ENCODE measurements at regions not wholly inside any gene's neighbourhood (a gene's known extent, or its start where the extent isn't known, plus 50 kb on each side); places are given as distances from the start of the nearest gene placed in this dataset.

DNA sequence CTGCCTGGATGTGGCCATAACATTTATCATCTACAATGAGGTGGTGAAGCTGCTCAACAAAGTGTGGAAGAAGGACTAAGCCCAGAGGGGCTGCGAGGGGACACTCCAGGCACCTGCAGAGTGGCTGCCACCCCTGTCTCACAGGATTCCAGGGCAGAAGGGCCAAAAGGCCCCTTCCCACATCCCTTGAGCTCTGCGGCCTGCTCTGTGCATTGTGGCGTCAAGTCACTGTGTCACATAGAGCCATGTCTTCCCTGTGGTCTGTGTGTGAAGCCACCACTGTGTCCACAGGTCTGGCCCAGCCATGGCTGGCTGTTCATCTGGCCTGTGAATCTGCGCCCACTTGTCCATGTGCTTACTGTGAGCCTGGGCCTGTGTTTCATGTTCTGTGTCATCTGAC is 1714.6 kb downstream of the TP53TG3F start:
- Mint-ChIP-seq H3K4me1 (ENCODE audit: low read depth) (no peaks in the 10 kb centered on the region), H3K9me3 (ENCODE audit: low read depth) (peaks cover 37% of the 10 kb centered on the region), H3K4me3 (ENCODE audit: unreplicated experiment) (no peak overlapping the region), H3K27ac (ENCODE audit: unreplicated experiment) (no peak overlapping the region), H3K27me3 (ENCODE audit: low read depth) (no peaks in the 10 kb centered on the region), H3K36me3 (ENCODE audit: low read depth) (no peaks in the 10 kb centered on the region)
- TF ChIP-seq, protein P1, sequence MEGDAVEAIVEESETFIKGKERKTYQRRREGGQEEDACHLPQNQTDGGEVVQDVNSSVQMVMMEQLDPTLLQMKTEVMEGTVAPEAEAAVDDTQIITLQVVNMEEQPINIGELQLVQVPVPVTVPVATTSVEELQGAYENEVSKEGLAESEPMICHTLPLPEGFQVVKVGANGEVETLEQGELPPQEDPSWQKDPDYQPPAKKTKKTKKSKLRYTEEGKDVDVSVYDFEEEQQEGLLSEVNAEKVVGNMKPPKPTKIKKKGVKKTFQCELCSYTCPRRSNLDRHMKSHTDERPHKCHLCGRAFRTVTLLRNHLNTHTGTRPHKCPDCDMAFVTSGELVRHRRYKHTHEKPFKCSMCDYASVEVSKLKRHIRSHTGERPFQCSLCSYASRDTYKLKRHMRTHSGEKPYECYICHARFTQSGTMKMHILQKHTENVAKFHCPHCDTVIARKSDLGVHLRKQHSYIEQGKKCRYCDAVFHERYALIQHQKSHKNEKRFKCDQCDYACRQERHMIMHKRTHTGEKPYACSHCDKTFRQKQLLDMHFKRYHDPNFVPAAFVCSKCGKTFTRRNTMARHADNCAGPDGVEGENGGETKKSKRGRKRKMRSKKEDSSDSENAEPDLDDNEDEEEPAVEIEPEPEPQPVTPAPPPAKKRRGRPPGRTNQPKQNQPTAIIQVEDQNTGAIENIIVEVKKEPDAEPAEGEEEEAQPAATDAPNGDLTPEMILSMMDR (IDR thresholded peaks at IDR 0.05) = no peak
- DNase-seq (ENCODE audit: low spot score) = no peak

DNA sequence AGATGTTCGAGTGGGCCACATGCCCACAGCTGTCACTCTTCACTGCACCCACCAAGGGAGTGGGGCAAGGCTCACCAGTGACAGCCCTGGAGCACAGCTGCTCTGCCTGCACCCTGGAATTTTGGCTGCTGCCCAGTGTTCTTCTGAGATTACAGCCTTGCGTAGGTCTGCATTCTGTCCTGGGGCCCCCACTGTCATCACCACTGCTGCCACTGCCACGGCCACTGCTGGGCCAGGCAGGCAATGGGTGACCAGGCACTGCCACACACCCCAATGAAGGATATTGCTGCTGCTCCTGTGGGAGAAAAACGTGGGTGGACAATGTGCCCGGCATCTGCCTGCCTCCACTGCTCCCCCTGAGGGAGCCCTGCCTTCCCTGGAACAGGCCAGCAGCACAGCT is 1717.0 kb downstream of the TP53TG3F start:
- DNase-seq (ENCODE audit: low spot score) = no peak
- Mint-ChIP-seq H3K4me1 (ENCODE audit: low read depth) (no peaks in the 10 kb centered on the region), H3K27me3 (ENCODE audit: low read depth) (no peaks in the 10 kb centered on the region), H3K4me3 (ENCODE audit: unreplicated experiment) (no peak overlapping the region), H3K27ac (ENCODE audit: unreplicated experiment) (no peak overlapping the region), H3K36me3 (ENCODE audit: low read depth) (no peaks in the 10 kb centered on the region), H3K9me3 (ENCODE audit: low read depth) (peaks cover 40% of the 10 kb centered on the region)
- TF ChIP-seq, protein P1 (IDR thresholded peaks at IDR 0.05) = no peak

DNA sequence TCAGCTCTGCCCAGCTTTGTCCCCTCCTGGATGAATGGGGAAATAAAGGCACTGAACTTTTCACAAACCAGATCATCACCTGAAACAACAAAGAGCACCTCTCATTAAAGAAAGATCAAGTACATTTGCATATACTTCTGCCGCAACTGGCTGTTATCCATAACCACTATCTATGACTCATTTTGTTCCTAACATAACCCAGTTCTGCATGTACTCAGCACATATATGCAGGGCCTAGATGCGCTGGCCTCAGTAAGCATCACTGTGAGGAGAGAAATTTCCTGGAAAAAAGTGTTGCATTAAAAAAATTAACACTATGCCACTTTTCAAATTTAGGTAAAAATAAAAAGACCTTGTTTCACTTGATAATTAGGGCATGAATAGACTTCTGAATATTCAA is 1718.4 kb downstream of the TP53TG3F start:
- TF ChIP-seq, protein P1 (IDR thresholded peaks at IDR 0.05) = no peak
- peaks cover 34% of the 10 kb centered on the region for H3K9me3 Mint-ChIP-seq (ENCODE audit: low read depth)
- no peaks in the 10 kb centered on the region for H3K4me1 Mint-ChIP-seq (ENCODE audit: low read depth)
- no peaks in the 10 kb centered on the region for H3K36me3 Mint-ChIP-seq (ENCODE audit: low read depth)
- no peak for DNase-seq (ENCODE audit: low spot score)
- no peak overlapping the region for H3K27ac Mint-ChIP-seq (ENCODE audit: unreplicated experiment)
- no peak overlapping the region for H3K4me3 Mint-ChIP-seq (ENCODE audit: unreplicated experiment)
- H3K27me3 Mint-ChIP-seq (ENCODE audit: low read depth) = no peaks in the 10 kb centered on the region

GRCh38 chr16:35180970-35181369 is 1721.6 kb downstream of the TP53TG3F start:
- H3K27ac Mint-ChIP-seq (ENCODE audit: unreplicated experiment) = no peak overlapping the region
- TF ChIP-seq, protein P1 (IDR thresholded peaks at IDR 0.05) = no peak
- H3K9me3 Mint-ChIP-seq (ENCODE audit: low read depth) = peaks cover 46% of the 10 kb centered on the region
- H3K4me3 Mint-ChIP-seq (ENCODE audit: unreplicated experiment) = no peak overlapping the region
- peak; percentile 48 for DNase-seq (ENCODE audit: low spot score)
- H3K36me3 Mint-ChIP-seq (ENCODE audit: low read depth) = no peaks in the 10 kb centered on the region
- H3K4me1 Mint-ChIP-seq (ENCODE audit: low read depth) = no peaks in the 10 kb centered on the region
- H3K27me3 Mint-ChIP-seq (ENCODE audit: low read depth) = no peaks in the 10 kb centered on the region

DNA sequence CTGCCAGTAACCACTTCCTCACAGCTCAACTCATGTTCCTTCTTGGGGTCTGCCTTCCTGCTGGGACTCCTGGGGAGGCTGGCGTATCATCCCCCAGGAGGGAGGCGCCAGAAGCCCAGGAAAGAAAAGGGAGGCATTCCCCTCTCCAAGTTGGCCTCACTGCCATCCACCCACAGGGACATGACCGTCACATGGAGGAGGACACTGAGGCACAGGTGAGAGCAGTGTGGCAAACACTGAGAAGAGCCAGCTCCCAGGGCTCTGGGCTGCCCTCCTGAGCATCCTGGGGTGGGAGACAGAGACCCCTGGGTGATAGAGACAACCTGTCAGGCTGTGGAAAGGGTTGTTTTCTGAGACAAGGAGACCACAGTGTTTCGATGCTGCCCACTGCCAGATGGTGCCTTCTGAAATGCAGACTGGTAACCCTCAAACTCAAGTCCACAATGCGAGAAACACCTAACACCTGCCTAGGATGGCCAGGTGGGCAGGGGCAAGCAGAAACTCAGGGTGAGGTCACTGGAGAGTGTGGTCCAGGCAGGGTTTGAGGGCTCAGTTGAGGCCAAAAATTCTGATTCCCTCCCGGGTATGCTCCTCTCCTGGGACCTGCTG is 1722.1 kb downstream of the TP53TG3F start:
- H3K4me3 Mint-ChIP-seq (ENCODE audit: unreplicated experiment) = no peak overlapping the region
- H3K27me3 Mint-ChIP-seq (ENCODE audit: low read depth) = no peaks in the 10 kb centered on the region
- no peak overlapping the region for H3K27ac Mint-ChIP-seq (ENCODE audit: unreplicated experiment)
- no peak for DNase-seq (ENCODE audit: low spot score)
- H3K9me3 Mint-ChIP-seq (ENCODE audit: low read depth) = peaks cover 51% of the 10 kb centered on the region
- TF ChIP-seq, protein P1 (IDR thresholded peaks at IDR 0.05) = no peak
- H3K4me1 Mint-ChIP-seq (ENCODE audit: low read depth) = no peaks in the 10 kb centered on the region
- H3K36me3 Mint-ChIP-seq (ENCODE audit: low read depth) = no peaks in the 10 kb centered on the region

All from chondrocyte (in vitro differentiated cells).